Body of pancreas (tissue), 4 donors: ENCODE measurements at regions not wholly inside any gene's neighbourhood (a gene's known extent, or its start where the extent isn't known, plus 50 kb on each side); places are given as distances from the start of the nearest gene placed in this dataset.

ENCODE experiments used
- ATAC-seq: fragments of 150-250 bp; one replicate; pipeline ENCODE4 v1.9.1; 2016
- DNase-seq, 4 donors: peaks; one replicate each; pipeline ENCODE4 v3.0.0-alpha.2; 2019
- H3K27ac ChIP-seq, 4 donors: fragments of 200-600 bp; sonication (generic); 1 replicate in 3 of 4; 2 replicates in 1 of 4; pipeline versions ENCODE4 v1.5.1 to v1.6.1; 2016 to 2019; ENCODE audit warnings: mild to moderate bottlenecking in 1 of 4, mixed read lengths in 1 of 4, moderate library complexity in 1 of 4
- H3K27me3 ChIP-seq, 2 donors: fragments of 200-600 bp; sonication (generic); one replicate each; pipeline ENCODE4 v1.6.0; 2016; ENCODE audit warnings: mild to moderate bottlenecking in 1 of 2
- H3K36me3 ChIP-seq, 2 donors: fragments of 200-600 bp; sonication (generic); replicated peaks in 1 of 2; 2 replicates each; pipeline ENCODE4 v1.5.1; 2016; ENCODE audit warnings: low read depth in 2 of 2; ENCODE audit not compliant: insufficient read depth in 1 of 2
- H3K4me1 ChIP-seq: fragments of 200-600 bp; sonication (generic); one replicate; pipeline ENCODE4 v1.6.0; 2016
- H3K4me3 ChIP-seq, 2 donors: fragments of 200-600 bp; sonication (generic); 1 replicate in 1 of 2; 2 replicates in 1 of 2; pipeline ENCODE4 v1.5.1; 2016 to 2019
- H3K9me3 ChIP-seq, 3 donors: fragments of 200-600 bp; sonication (generic); 1 replicate in 2 of 3; 2 replicates in 1 of 3; pipeline ENCODE4 v1.5.1; 2016
- CTCF ChIP-seq, 7 experiments: fragments of 450-650 bp in 4 of 7; fragments of 200-600 bp in 3 of 7; sonication (generic) in 3 of 7; IDR thresholded peaks; one replicate each; pipeline ENCODE4 v1.5.1; 2016 to 2019; ENCODE audit warnings: antibody characterized with exemption in 7 of 7
- POLR2A ChIP-seq, 3 donors: fragments of 450-650 bp; IDR thresholded peaks; one replicate each; pipeline ENCODE4 v1.6.1; 2016; ENCODE audit warnings: antibody characterized with exemption in 3 of 3, mild to moderate bottlenecking in 2 of 3
- WGBS, 2 donors: methylation state at CpG; one replicate each; pipeline ENCODE4 v1.1.5; 2017; 5-methylcytosine and 5-hydroxymethylcytosine counted together
- intact Hi-C: fragments of 100-400 bp; cut with DNase I; formaldehyde crosslinking; loops from one replicate; pipeline ENCODE4 v1.15.1; 2023

- no peak for TF ChIP-seq CTCF (IDR thresholded peaks at IDR 0.05)
- no peak for TF ChIP-seq POLR2A (IDR thresholded peaks at IDR 0.05)
- ATAC-seq (no peak), DNase-seq (no peak)
- Histone ChIP-seq H3K36me3 (no peaks in the 10 kb centered on the region), H3K27ac (no peak overlapping the region), H3K4me1 (no peaks in the 10 kb centered on the region), H3K9me3 (no peaks in the 10 kb centered on the region), H3K27me3 (no peaks in the 10 kb centered on the region), H3K4me3 (no peak overlapping the region)
- WGBS, 2 donors, result 95% methylated on average over 4 of the region's 4 CpGs
- intact Hi-C loops, result no loop called here
Observed at GRCh38 chr1:175871647-175872046, 128.3 kb upstream of the TNR start.

- Histone ChIP-seq H3K9me3 (no peaks in the 10 kb centered on the region), H3K36me3 (no peaks in the 10 kb centered on the region), H3K4me1 (no peaks in the 10 kb centered on the region), H3K27me3 (no peaks in the 10 kb centered on the region), H3K27ac (no peak overlapping the region), H3K4me3 (no peak overlapping the region)
- intact Hi-C loops, result no loop called here
- ATAC-seq (no peak), DNase-seq (no peak)
- TF ChIP-seq POLR2A (IDR thresholded peaks at IDR 0.05) (no peak), CTCF (IDR thresholded peaks at IDR 0.05) (no peak)
- 41 to 45% methylated on average over 3 of the region's 3 CpGs for WGBS, 2 donors
Observed at GRCh38 chr1:175870217-175870616, 126.8 kb upstream of the TNR start.

- Histone ChIP-seq H3K4me1 (no peaks in the 10 kb centered on the region), H3K36me3 (no peaks in the 10 kb centered on the region), H3K27ac (no peak overlapping the region), H3K4me3 (no peak overlapping the region), H3K27me3 (no peaks in the 10 kb centered on the region), H3K9me3 (no peaks in the 10 kb centered on the region)
- no peak for DNase-seq
- intact Hi-C loops, result no loop called here
- 60 to 65% methylated on average over 2 of the region's 2 CpGs for WGBS, 2 donors
- no peak for TF ChIP-seq CTCF (IDR thresholded peaks at IDR 0.05)
- no peak for TF ChIP-seq POLR2A (IDR thresholded peaks at IDR 0.05)
- no peak for ATAC-seq
Observed at GRCh38 chr1:175866776-175867175, 123.4 kb upstream of the TNR start.

- no peak overlapping the region for H3K4me3 ChIP-seq
- WGBS, 2 donors, result 57 to 66% methylated on average over 6 of the region's 6 CpGs
- DNase-seq, result no peak
- TF ChIP-seq POLR2A (IDR thresholded peaks at IDR 0.05) (no peak), CTCF (IDR thresholded peaks at IDR 0.05) (no peak)
- ATAC-seq, result no peak
- intact Hi-C loops, result no loop called here
- no peak overlapping the region for H3K27ac ChIP-seq
- no peaks in the 10 kb centered on the region for H3K27me3 ChIP-seq
- no peaks in the 10 kb centered on the region for H3K9me3 ChIP-seq
- no peaks in the 10 kb centered on the region for H3K4me1 ChIP-seq
- H3K36me3 ChIP-seq, result no peaks in the 10 kb centered on the region
Observed at GRCh38 chr1:175865041-175865766, 121.8 kb upstream of the TNR start.

- H3K36me3 ChIP-seq, result no peaks in the 10 kb centered on the region
- 51 to 74% methylated on average over 3 of the region's 3 CpGs for WGBS, 2 donors
- DNase-seq, result no peak
- no peaks in the 10 kb centered on the region for H3K4me1 ChIP-seq
- no peak for TF ChIP-seq POLR2A (IDR thresholded peaks at IDR 0.05)
- TF ChIP-seq CTCF (IDR thresholded peaks at IDR 0.05), result no peak
- no peak overlapping the region for H3K4me3 ChIP-seq
- no peaks in the 10 kb centered on the region for H3K9me3 ChIP-seq
- no peaks in the 10 kb centered on the region for H3K27me3 ChIP-seq
- intact Hi-C loops, result no loop called here
- no peak overlapping the region for H3K27ac ChIP-seq
- ATAC-seq, result no peak
Observed at GRCh38 chr1:175864625-175865024, 121.2 kb upstream of the TNR start.
